GM23248 (cell line): ENCODE measurements at regions not wholly inside any gene's neighbourhood (a gene's known extent, or its start where the extent isn't known, plus 50 kb on each side); places are given as distances from the start of the nearest gene placed in this dataset.

ENCODE experiments used
- DNase-seq: peaks from one replicate; pipeline ENCODE4 v3.0.0-alpha.2; 2015
- H2AFZ ChIP-seq: fragments of 200-600 bp; sonication (generic); 2 replicates; pipeline ENCODE4 v1.6.1; 2016; ENCODE audit warnings: antibody characterized with exemption
- H3F3A ChIP-seq: fragments of 200-600 bp; sonication (generic); 2 replicates; pipeline ENCODE4 v1.6.1; 2016; ENCODE audit warnings: mild to moderate bottlenecking, antibody characterized with exemption, mixed run types; ENCODE audit not compliant: insufficient read depth
- H3K27ac ChIP-seq: fragments of 200-600 bp; sonication (generic); 2 replicates; pipeline ENCODE4 v1.5.1; 2016; ENCODE audit warnings: mild to moderate bottlenecking
- H3K27me3 ChIP-seq: fragments of 200-600 bp; sonication (generic); replicated peaks from 2 replicates; pipeline ENCODE4 v1.6.1; 2016; ENCODE audit warnings: mild to moderate bottlenecking; ENCODE audit not compliant: insufficient read depth
- H3K36me3 ChIP-seq: fragments of 200-600 bp; sonication (generic); 2 replicates; pipeline ENCODE4 v1.6.1; 2016; ENCODE audit warnings: low read depth, mild to moderate bottlenecking
- H3K4me1 ChIP-seq: fragments of 200-600 bp; sonication (generic); 2 replicates; pipeline ENCODE4 v1.6.1; 2016; ENCODE audit warnings: mild to moderate bottlenecking; ENCODE audit not compliant: insufficient read depth
- H3K4me2 ChIP-seq: fragments of 200-600 bp; sonication (generic); one replicate; pipeline ENCODE4 v1.6.1; 2016; ENCODE audit warnings: mild to moderate bottlenecking; ENCODE audit not compliant: unreplicated experiment
- H3K4me3 ChIP-seq: fragments of 200-600 bp; sonication (generic); 2 replicates; pipeline ENCODE4 v1.5.1; 2016; ENCODE audit warnings: mild to moderate bottlenecking
- H3K79me2 ChIP-seq: fragments of 200-600 bp; sonication (generic); 2 replicates; pipeline ENCODE4 v1.6.1; 2016; ENCODE audit warnings: mild to moderate bottlenecking; ENCODE audit not compliant: insufficient read depth
- H3K9ac ChIP-seq: fragments of 200-600 bp; sonication (generic); 2 replicates; pipeline ENCODE4 v1.6.1; 2016; ENCODE audit warnings: mild to moderate bottlenecking
- H3K9me2 ChIP-seq: fragments of 200-600 bp; sonication (generic); 2 replicates; pipeline ENCODE4 v1.6.1; 2016; ENCODE audit warnings: mixed run types, mild to moderate bottlenecking, moderate library complexity; ENCODE audit not compliant: insufficient read depth
- H3K9me3 ChIP-seq: fragments of 200-600 bp; sonication (generic); one replicate; pipeline ENCODE4 v1.6.1; 2017; ENCODE audit warnings: low read depth
- H4K20me1 ChIP-seq: fragments of 200-600 bp; sonication (generic); 2 replicates; pipeline ENCODE4 v1.6.0; 2016; ENCODE audit not compliant: insufficient read depth
- EZH2 ChIP-seq: fragments of 200-600 bp; sonication (generic); IDR thresholded peaks from 2 replicates; pipeline ENCODE4 v1.6.1; 2018; ENCODE audit warnings: antibody characterized with exemption, mild to moderate bottlenecking; ENCODE audit not compliant: insufficient read depth, poor library complexity, severe bottlenecking
- EZH2phosphoT487 ChIP-seq: fragments of 200-600 bp; sonication (generic); IDR thresholded peaks from 2 replicates; pipeline ENCODE4 v1.6.1; 2018; ENCODE audit warnings: antibody characterized with exemption, moderate library complexity, mild to moderate bottlenecking, low read depth; ENCODE audit not compliant: insufficient read depth
- WGBS, 2 experiments: methylation state at CpG; one replicate each; pipeline ENCODE4 v1.1.6; 2015 to 2017; ENCODE audit warnings: low lambda C conversion rate in 2 of 2, low coverage in 1 of 2; ENCODE audit errors: missing lambda C conversion rate in 2 of 2; 5-methylcytosine and 5-hydroxymethylcytosine counted together
- in situ Hi-C: fragments of 300-500 bp; cut with MboI; formaldehyde crosslinking; loops from 2 replicates; pipeline ENCODE4 v1.15.0; 2020

DNA sequence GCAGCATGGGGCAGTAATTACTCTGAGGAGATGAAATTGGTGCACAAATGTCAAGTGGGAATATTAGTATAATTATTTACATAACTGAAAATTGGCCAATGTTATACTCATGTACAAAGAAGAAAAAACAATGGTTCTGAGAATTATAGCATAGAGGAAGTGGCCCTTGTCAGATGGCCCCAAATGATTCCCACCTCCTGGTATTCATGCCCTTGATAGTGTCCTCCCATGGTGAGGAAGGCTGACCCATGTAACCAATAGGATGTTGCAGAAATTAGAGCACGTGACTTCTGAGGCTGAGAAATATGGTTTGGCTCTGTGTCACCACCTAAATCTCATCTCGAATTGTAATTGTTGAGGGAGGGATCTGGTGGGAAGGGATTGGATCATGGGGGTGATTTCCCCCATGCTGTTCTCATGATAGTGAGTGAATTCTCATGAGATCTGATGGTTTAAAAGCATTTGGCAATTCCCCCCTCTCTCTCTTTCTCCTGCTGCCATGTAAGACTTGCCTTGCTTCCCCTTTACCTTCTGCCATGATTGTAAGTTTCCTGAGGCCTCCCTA, 368.5 kb downstream of the SHQ1 start:
- H3F3A ChIP-seq, result peaks cover 11% of the 10 kb centered on the region; the same call in 1 of the 2 replicates
- no peak overlapping the region for H2AFZ ChIP-seq
- H3K27me3 ChIP-seq, result no peaks in the 10 kb centered on the region
- TF ChIP-seq EZH2 (no peak), EZH2phosphoT487 (no peak)
- 90 to 91% methylated on average over 2 of the region's 2 CpGs for WGBS, 2 experiments
- peaks cover 12% of the 10 kb centered on the region for H3K4me1 ChIP-seq
- H4K20me1 ChIP-seq, result no peaks in the 10 kb centered on the region
- H3K79me2 ChIP-seq, result no peaks in the 10 kb centered on the region
- H3K27ac ChIP-seq, result no peak overlapping the region
- in situ Hi-C loops, result no loop called here
- H3K9me2 ChIP-seq, result no peaks in the 10 kb centered on the region
- no peak for DNase-seq
- no peak overlapping the region for H3K9ac ChIP-seq
- no peaks in the 10 kb centered on the region for H3K36me3 ChIP-seq
- H3K9me3 ChIP-seq, result no peaks in the 10 kb centered on the region
- no peak overlapping the region for H3K4me2 ChIP-seq
- H3K4me3 ChIP-seq, result no peak overlapping the region

DNA sequence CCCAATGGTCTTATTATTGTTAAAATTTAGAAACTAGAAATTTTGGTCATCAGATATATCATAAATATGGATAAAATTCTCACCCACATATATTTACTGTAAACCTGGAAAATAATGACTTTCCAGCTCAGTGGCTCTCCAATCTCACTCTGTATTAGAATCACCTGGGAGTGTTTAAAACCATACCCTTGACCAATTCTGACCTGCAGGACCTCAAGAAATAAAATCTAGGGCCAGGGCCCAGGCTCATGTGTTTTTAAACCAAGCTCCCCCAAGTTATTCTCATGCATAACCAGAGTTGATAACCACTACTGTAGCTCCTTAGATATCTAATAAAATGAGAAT, 372.1 kb downstream of the SHQ1 start:
- Histone ChIP-seq H3K36me3 (no peaks in the 10 kb centered on the region), H3K79me2 (no peaks in the 10 kb centered on the region), H4K20me1 (no peaks in the 10 kb centered on the region), H2AFZ (no peak overlapping the region), H3K9me3 (no peaks in the 10 kb centered on the region), H3K4me3 (no peak overlapping the region), H3K9me2 (no peaks in the 10 kb centered on the region), H3F3A (no peaks in the 10 kb centered on the region), H3K27ac (no peak overlapping the region), H3K27me3 (no peaks in the 10 kb centered on the region), H3K4me1 (no peaks in the 10 kb centered on the region), H3K4me2 (no peak overlapping the region), H3K9ac (no peak overlapping the region)
- no peak for DNase-seq
- no peak for TF ChIP-seq EZH2phosphoT487
- TF ChIP-seq EZH2, result no peak
- in situ Hi-C loops, result no loop called here

DNA sequence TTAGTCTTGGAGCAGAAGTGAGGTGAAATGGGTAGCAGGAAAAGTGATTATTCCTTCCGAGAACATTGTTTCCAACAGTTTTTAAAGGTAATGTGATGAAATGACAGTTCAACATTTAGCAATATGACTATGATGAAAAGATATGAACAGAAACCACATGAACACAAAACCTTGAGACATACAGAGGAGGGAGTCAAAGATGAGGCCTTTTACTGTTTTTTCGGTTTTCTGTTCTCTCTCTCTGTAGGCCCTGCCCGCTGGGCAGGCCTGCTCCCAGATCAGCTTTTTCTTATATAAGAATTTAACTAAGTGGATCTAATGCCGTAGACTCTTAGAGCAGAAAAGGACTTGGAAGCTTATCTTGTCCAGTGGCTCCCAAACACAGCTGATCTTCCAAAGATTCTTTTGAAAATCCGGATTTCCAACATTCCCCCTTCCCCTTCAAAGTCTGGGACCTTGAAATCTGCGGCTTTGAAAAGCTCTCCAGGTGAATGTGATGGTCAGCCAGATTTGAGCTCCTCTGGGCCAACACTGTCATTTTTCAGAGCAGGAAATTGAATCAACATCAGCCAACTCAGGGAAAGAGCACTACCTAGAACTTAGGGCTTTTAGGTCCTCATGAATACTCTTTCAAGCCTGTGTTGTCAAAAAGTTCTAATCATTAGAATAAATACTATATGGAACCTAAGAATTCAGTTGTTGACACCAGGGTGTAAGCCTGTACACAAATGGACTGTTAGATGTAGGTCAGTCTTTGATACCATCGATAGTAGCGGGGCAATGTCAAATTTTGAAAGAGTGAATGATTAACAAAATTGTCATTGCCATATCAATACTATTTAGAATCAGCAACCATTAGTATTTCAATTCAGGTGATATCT, 372.7 kb downstream of the SHQ1 start:
- Histone ChIP-seq H3K4me2 (no peak overlapping the region), H3F3A (no peaks in the 10 kb centered on the region), H2AFZ (no peak overlapping the region), H3K9ac (no peak overlapping the region), H3K9me3 (no peaks in the 10 kb centered on the region), H3K27me3 (no peaks in the 10 kb centered on the region), H3K4me1 (no peaks in the 10 kb centered on the region), H4K20me1 (no peaks in the 10 kb centered on the region), H3K9me2 (no peaks in the 10 kb centered on the region), H3K79me2 (no peaks in the 10 kb centered on the region), H3K36me3 (no peaks in the 10 kb centered on the region), H3K27ac (no peak overlapping the region), H3K4me3 (no peak overlapping the region)
- 91 to 94% methylated on average over 8 of the region's 8 CpGs for WGBS, 2 experiments
- no peak for TF ChIP-seq EZH2
- no peak for TF ChIP-seq EZH2phosphoT487
- in situ Hi-C loops, result no loop called here
- no peak for DNase-seq

DNA sequence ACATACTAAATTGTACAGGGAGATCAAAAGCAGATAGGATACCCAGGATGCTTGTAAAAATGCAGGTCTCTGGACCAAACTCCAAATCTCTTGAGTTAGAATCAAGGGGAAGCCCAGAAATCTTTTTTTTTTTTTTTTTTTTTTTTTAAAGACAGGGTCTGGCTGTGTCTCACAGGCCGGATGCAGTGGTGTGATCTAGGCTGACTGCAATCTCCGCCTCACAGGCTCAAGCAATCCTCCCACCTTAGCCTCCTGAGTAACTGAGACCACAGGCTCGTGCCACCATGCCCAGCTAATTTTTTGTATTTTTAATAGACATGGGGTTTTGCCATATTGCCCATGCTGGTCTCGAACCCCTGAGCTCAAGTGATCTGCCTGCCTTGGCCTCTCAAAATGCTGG, 373.5 kb downstream of the SHQ1 start:
- no peaks in the 10 kb centered on the region for H3K36me3 ChIP-seq
- 78 to 81% methylated on average over 4 of the region's 4 CpGs for WGBS, 2 experiments

More for the DNA sequence above, 373.5 kb downstream of the SHQ1 start:
- in situ Hi-C loops, result no loop called here
- H3K27ac ChIP-seq, result no peak overlapping the region
- H3F3A ChIP-seq, result no peaks in the 10 kb centered on the region
- no peak for DNase-seq
- H3K9ac ChIP-seq, result no peak overlapping the region
- H3K9me2 ChIP-seq, result no peaks in the 10 kb centered on the region
- no peaks in the 10 kb centered on the region for H3K27me3 ChIP-seq
- H3K9me3 ChIP-seq, result no peaks in the 10 kb centered on the region
- no peaks in the 10 kb centered on the region for H3K79me2 ChIP-seq
- no peaks in the 10 kb centered on the region for H4K20me1 ChIP-seq
- H3K4me3 ChIP-seq, result no peak overlapping the region
- H2AFZ ChIP-seq, result no peak overlapping the region
- TF ChIP-seq EZH2phosphoT487 (no peak), EZH2 (no peak)
- H3K4me1 ChIP-seq, result no peaks in the 10 kb centered on the region
- no peak overlapping the region for H3K4me2 ChIP-seq
